WERI-Rb-1 (cell line): ENCODE measurements at regions not wholly inside any gene's neighbourhood (a gene's known extent, or its start where the extent isn't known, plus 50 kb on each side); places are given as distances from the start of the nearest gene placed in this dataset.

Source experiments
- DNase-seq: peaks from one replicate; pipeline ENCODE4 v3.0.0-alpha.2; 2020
- H3K27ac ChIP-seq: fragments of 250-450 bp; sonication (Bioruptor Pico); 2 replicates; pipeline ENCODE4 v1.5.1; 2020; ENCODE audit warnings: mild to moderate bottlenecking, moderate library complexity
- H3K27me3 ChIP-seq: fragments of 250-450 bp; sonication (Bioruptor Pico); 2 replicates; pipeline ENCODE4 v1.5.1; 2021; ENCODE audit warnings: mild to moderate bottlenecking, low read depth, moderate library complexity; ENCODE audit not compliant: insufficient read depth, severe bottlenecking
- H3K36me3 ChIP-seq: fragments of 250-450 bp; sonication (Bioruptor Pico); 2 replicates; pipeline ENCODE4 v1.5.1; 2020; ENCODE audit warnings: mild to moderate bottlenecking, moderate library complexity
- H3K4me3 ChIP-seq: 2 replicates; pipeline ENCODE4 v1.5.1; 2011; ENCODE audit warnings: low read depth, mild to moderate bottlenecking, control low read depth, low read length
- H3K9me3 ChIP-seq: fragments of 250-450 bp; sonication (Bioruptor Pico); 2 replicates; pipeline ENCODE4 v1.5.1; 2021; ENCODE audit warnings: mild to moderate bottlenecking, moderate library complexity; ENCODE audit not compliant: severe bottlenecking
- TF ChIP-seq, protein P1 (sequence below): IDR thresholded peaks from 2 replicates; pipeline ENCODE4 v1.5.1; 2011; ENCODE audit warnings: low read depth, mild to moderate bottlenecking, control low read depth, inconsistent platforms, low read length

- no peaks in the 10 kb centered on the region for H3K27me3 ChIP-seq
- H3K9me3 ChIP-seq: no peaks in the 10 kb centered on the region
- TF ChIP-seq, protein P1, sequence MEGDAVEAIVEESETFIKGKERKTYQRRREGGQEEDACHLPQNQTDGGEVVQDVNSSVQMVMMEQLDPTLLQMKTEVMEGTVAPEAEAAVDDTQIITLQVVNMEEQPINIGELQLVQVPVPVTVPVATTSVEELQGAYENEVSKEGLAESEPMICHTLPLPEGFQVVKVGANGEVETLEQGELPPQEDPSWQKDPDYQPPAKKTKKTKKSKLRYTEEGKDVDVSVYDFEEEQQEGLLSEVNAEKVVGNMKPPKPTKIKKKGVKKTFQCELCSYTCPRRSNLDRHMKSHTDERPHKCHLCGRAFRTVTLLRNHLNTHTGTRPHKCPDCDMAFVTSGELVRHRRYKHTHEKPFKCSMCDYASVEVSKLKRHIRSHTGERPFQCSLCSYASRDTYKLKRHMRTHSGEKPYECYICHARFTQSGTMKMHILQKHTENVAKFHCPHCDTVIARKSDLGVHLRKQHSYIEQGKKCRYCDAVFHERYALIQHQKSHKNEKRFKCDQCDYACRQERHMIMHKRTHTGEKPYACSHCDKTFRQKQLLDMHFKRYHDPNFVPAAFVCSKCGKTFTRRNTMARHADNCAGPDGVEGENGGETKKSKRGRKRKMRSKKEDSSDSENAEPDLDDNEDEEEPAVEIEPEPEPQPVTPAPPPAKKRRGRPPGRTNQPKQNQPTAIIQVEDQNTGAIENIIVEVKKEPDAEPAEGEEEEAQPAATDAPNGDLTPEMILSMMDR: no peak
- H3K4me3 ChIP-seq: no peak overlapping the region
- no peak overlapping the region for H3K27ac ChIP-seq
- H3K36me3 ChIP-seq: no peaks in the 10 kb centered on the region
- DNase-seq: no peak
Measured at GRCh38 chr9:12631866-12632265, 61.3 kb upstream of the TYRP1 start.

DNA sequence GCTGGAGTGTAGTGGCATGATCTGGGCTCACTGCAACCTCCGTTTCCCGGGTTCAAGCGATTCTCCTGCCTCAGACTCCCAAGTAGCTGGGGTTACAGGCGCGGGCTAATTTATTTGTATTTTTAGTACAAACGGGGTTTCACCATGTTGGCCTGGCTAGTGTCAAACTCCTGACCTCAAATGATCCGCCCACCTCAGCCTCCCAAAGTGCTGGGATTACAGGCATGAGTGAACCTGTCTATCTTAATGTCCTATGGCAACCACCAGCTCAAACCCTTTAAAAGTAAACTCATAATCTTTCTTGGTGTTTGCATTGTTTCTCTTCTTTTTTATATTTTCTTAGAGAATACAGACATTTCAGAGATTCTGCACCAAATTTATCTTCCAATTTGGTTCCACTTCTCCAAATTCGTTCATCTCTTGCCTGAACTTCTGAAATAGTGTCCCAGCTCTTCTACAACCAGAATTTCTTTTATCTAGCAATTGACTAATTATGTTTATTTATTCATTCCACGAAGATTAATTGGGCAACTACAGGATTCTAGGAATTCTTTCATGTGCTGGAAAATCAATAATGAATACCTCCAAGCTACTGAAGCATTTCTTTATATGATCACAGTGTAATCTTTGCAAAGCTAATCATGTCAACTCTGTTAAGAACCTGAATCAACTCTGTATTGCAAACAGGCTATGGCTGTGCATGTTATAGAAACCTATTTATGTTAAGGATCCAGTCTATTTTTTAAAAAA lies 60.0 kb upstream of the TYRP1 start:
- H3K36me3 ChIP-seq: no peaks in the 10 kb centered on the region
- H3K27me3 ChIP-seq: no peaks in the 10 kb centered on the region
- peak; percentile 53 for DNase-seq
- H3K4me3 ChIP-seq: no peak overlapping the region
- no peak overlapping the region for H3K27ac ChIP-seq
- TF ChIP-seq, protein P1: no peak
- H3K9me3 ChIP-seq: no peaks in the 10 kb centered on the region

DNA sequence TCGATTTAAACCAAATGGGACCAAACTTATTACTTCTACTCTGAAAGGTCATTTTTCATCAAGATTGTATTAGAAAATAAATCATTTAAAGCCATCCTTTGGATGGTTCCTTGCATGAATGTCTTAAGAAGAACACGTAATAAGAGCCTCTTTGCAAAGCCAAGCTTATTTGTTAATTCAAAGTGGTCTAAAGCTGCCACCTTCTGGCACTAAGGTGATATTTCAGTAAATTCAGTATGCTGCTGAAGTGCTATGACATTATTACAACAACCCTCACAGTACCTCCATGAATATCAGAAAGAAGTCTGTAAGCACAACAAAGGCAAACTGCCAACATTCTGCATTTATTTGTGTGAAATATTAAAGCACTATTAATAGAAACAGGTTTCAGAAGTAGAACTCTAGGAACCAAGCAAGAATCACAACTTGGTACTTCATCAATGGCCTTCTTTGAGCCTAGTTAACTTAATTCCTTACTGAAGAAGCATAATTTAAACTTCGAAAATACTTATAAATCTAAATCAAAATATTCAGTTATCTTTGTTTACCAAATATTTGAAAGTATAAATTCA lies 53.1 kb upstream of the TYRP1 start:
- Histone ChIP-seq H3K4me3 (no peak overlapping the region), H3K27me3 (no peaks in the 10 kb centered on the region), H3K27ac (no peak overlapping the region), H3K36me3 (no peaks in the 10 kb centered on the region), H3K9me3 (no peaks in the 10 kb centered on the region)
- no peak for DNase-seq
- TF ChIP-seq, protein P1: peak; percentile 36; the same call in 1 of the 2 replicates

- TF ChIP-seq, protein P1: no peak
- Histone ChIP-seq H3K9me3 (no peaks in the 10 kb centered on the region), H3K27me3 (no peaks in the 10 kb centered on the region), H3K4me3 (no peak overlapping the region), H3K36me3 (no peaks in the 10 kb centered on the region), H3K27ac (no peak overlapping the region)
- no peak for DNase-seq
Measured at GRCh38 chr9:12640866-12641636, 52.1 kb upstream of the TYRP1 start.
